HuH-7 (cell line): ENCODE measurements at regions not wholly inside any gene's neighbourhood (a gene's known extent, or its start where the extent isn't known, plus 50 kb on each side); places are given as distances from the start of the nearest gene placed in this dataset.
"Not testable (repeated sequence)": the region's sequence is repeated elsewhere in the genome, so short reads cannot be mapped to it uniquely, and the experiment has no call there.

Experiments
- DNase-seq: peaks from one replicate; pipeline ENCODE4 v3.0.0; 2011; ENCODE audit warnings: low spot score

- no peak for DNase-seq
Measured at GRCh38 chr1:221961532-221962292, 219.8 kb upstream of the DUSP10 start.

GRCh38 chr1:221958161-221958562 is 216.3 kb upstream of the DUSP10 start:
- DNase-seq: not testable (repeated sequence)

GRCh38 chr1:221957350-221957749 is 215.5 kb upstream of the DUSP10 start:
- not testable (repeated sequence) for DNase-seq

- DNase-seq: no peak
Measured at GRCh38 chr1:221949996-221950395, 208.1 kb upstream of the DUSP10 start.

- DNase-seq: no peak
Measured at GRCh38 chr1:221948459-221948858, 206.6 kb upstream of the DUSP10 start.

- no peak for DNase-seq
Measured at GRCh38 chr1:221947731-221948130, 205.8 kb upstream of the DUSP10 start.

GRCh38 chr1:221946768-221947167 is 204.9 kb upstream of the DUSP10 start:
- no peak for DNase-seq

GRCh38 chr1:221945669-221946068 is 203.8 kb upstream of the DUSP10 start:
- no peak for DNase-seq

- no peak for DNase-seq
Measured at GRCh38 chr1:221944247-221944870, 202.5 kb upstream of the DUSP10 start.

- no peak for DNase-seq
Measured at GRCh38 chr1:221940631-221941030, 198.7 kb upstream of the DUSP10 start.

GRCh38 chr1:221939607-221940006 is 197.7 kb upstream of the DUSP10 start:
- no peak for DNase-seq

- DNase-seq: no peak
Measured at GRCh38 chr1:221937155-221937953, 195.5 kb upstream of the DUSP10 start.

- DNase-seq: no peak
Measured at GRCh38 chr1:221933814-221934213, 191.9 kb upstream of the DUSP10 start.

- DNase-seq: no peak
Measured at GRCh38 chr1:221926441-221926840, 184.6 kb upstream of the DUSP10 start.

GRCh38 chr1:221925947-221926346 is 184.1 kb upstream of the DUSP10 start:
- no peak for DNase-seq

GRCh38 chr1:221923929-221924598 is 182.2 kb upstream of the DUSP10 start:
- DNase-seq: no peak

- DNase-seq: no peak
Measured at GRCh38 chr1:221921936-221922335, 180.0 kb upstream of the DUSP10 start.

- DNase-seq: no peak
Measured at GRCh38 chr1:221919743-221920142, 177.9 kb upstream of the DUSP10 start.

- no peak for DNase-seq
Measured at GRCh38 chr1:221919341-221919740, 177.5 kb upstream of the DUSP10 start.

- DNase-seq: no peak
Measured at GRCh38 chr1:221916176-221916575, 174.3 kb upstream of the DUSP10 start.

GRCh38 chr1:221915764-221916163 is 173.9 kb upstream of the DUSP10 start:
- DNase-seq: no peak

- no peak for DNase-seq
Measured at GRCh38 chr1:221913351-221913892, 171.5 kb upstream of the DUSP10 start.
